ENCODE measurements at regions not wholly inside any gene's neighbourhood (a gene's known extent, or its start where the extent isn't known, plus 50 kb on each side); places are given as distances from the start of the nearest gene placed in this dataset.

DNA sequence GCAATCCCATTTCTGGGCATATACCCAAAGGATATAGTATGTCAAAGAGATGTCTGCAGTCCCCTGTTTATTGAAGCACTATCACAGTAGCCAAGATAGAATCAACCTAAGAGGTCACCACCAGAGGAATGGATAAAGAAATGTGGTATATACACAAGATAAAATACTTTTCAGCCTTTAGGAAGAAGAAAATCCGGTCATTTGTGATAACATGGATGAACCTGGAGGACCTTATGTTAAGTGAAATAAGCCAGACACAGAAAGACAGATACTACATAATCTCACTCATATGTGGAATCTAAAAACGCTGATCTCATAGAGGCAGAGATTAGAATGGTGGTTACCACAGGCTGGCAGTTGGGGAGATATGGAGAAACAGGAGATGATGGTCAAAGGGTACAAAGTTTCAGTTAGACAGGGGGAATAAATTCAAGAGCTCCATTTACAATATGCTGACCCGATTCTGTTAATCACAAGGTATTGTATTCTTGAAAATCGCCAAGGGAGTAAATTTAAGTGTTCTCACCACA is 195.8 kb downstream of the MTHFS start:
- no peak overlapping the region for H2AK5ac ChIP-seq (ENCODE audit: insufficient read length, low read length)
- no peak overlapping the region for H4K5ac ChIP-seq (ENCODE audit: insufficient read length, low read depth, low read length)
- Mint-ChIP-seq H3K9me3 (no peaks in the 10 kb centered on the region), H3K4me3 (no peak overlapping the region), H3K27me3 (ENCODE audit: low read depth) (no peaks in the 10 kb centered on the region), H3K27ac (no peak overlapping the region), H3K36me3 (ENCODE audit: insufficient read depth in 1 of 3, low read depth in 3 of 3) (no peaks in the 10 kb centered on the region), H3K4me1 (no peaks in the 10 kb centered on the region)
- H3T11ph ChIP-seq (ENCODE audit: low read length): no peak overlapping the region
- no peak overlapping the region for H2BK120ac ChIP-seq (ENCODE audit: low read depth, low read length, poor library complexity, severe bottlenecking)
- H2BK12ac ChIP-seq (ENCODE audit: insufficient read length, low read depth, low read length): no peak overlapping the region
- H4K20me1 ChIP-seq (ENCODE audit: control insufficient read depth, insufficient read depth, insufficient read length): no peaks in the 10 kb centered on the region
- no peak overlapping the region for H3K18ac ChIP-seq (ENCODE audit: insufficient read length, low read depth, low read length)
- no peak overlapping the region for H2BK5ac ChIP-seq (ENCODE audit: insufficient read length, low read length)
- H3K56ac ChIP-seq (ENCODE audit: insufficient read length, low read depth, low read length): no peak overlapping the region
- no peaks in the 10 kb centered on the region for H3K4me1 ChIP-seq (ENCODE audit: insufficient read depth, low read length)
- no peak overlapping the region for H4K91ac ChIP-seq (ENCODE audit: insufficient read length, low read depth, low read length)
- no peak overlapping the region for H3K27ac ChIP-seq (ENCODE audit: insufficient read length, low read depth, low read length)
- no CpG with 5 or more reads among the region's 4 CpGs for WGBS (ENCODE audit: extremely low coverage, insufficient read length, low lambda C conversion rate)
- H3K27me3 ChIP-seq (ENCODE audit: insufficient read depth, low read length): no peaks in the 10 kb centered on the region
- TF ChIP-seq, protein P1, sequence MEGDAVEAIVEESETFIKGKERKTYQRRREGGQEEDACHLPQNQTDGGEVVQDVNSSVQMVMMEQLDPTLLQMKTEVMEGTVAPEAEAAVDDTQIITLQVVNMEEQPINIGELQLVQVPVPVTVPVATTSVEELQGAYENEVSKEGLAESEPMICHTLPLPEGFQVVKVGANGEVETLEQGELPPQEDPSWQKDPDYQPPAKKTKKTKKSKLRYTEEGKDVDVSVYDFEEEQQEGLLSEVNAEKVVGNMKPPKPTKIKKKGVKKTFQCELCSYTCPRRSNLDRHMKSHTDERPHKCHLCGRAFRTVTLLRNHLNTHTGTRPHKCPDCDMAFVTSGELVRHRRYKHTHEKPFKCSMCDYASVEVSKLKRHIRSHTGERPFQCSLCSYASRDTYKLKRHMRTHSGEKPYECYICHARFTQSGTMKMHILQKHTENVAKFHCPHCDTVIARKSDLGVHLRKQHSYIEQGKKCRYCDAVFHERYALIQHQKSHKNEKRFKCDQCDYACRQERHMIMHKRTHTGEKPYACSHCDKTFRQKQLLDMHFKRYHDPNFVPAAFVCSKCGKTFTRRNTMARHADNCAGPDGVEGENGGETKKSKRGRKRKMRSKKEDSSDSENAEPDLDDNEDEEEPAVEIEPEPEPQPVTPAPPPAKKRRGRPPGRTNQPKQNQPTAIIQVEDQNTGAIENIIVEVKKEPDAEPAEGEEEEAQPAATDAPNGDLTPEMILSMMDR (conservative IDR thresholded peaks at IDR 0.05): no peak
- no peak overlapping the region for H2AFZ ChIP-seq (ENCODE audit: low read length)
- H3K14ac ChIP-seq (ENCODE audit: insufficient read depth, low read length): no peak overlapping the region
- H3K9ac ChIP-seq (ENCODE audit: extremely low read depth, insufficient read length, low read length): no peak overlapping the region
- no peak for DNase-seq
- H3K4me2 ChIP-seq (ENCODE audit: insufficient read depth, insufficient read length, low read length): no peak overlapping the region
- no peaks in the 10 kb centered on the region for H3K79me2 ChIP-seq (ENCODE audit: insufficient read depth, low read length)
- H3K9me3 ChIP-seq (ENCODE audit: control insufficient read depth, low read depth, low read length): no peaks in the 10 kb centered on the region
- no peak overlapping the region for H3K4ac ChIP-seq (ENCODE audit: low read depth, low read length)
- H3K79me1 ChIP-seq (ENCODE audit: insufficient read depth, low read depth, low read length, poor library complexity, severe bottlenecking): no peaks in the 10 kb centered on the region
- no peak overlapping the region for H2BK20ac ChIP-seq (ENCODE audit: low read depth, low read length, poor library complexity, severe bottlenecking)
- H3K23ac ChIP-seq (ENCODE audit: insufficient read length, low read depth, low read length): no peak overlapping the region
- no peak overlapping the region for H2BK15ac ChIP-seq (ENCODE audit: low read depth, low read length)
- H4K8ac ChIP-seq (replicated peaks; ENCODE audit: insufficient read length, low read depth, low read length): no peak overlapping the region
- peaks cover 3% of the 10 kb centered on the region for H3K23me2 ChIP-seq (ENCODE audit: insufficient read length, low read depth, low read length, poor library complexity, severe bottlenecking)
